ENCODE measurements at regions not wholly inside any gene's neighbourhood (a gene's known extent, or its start where the extent isn't known, plus 50 kb on each side); places are given as distances from the start of the nearest gene placed in this dataset.

- TF ChIP-seq POLR2AphosphoS5 (IDR thresholded peaks at IDR 0.05; ENCODE audit: low read depth, low read length), result no peak
- no peak for TF ChIP-seq JUND (CRISPR knock-in tag; IDR thresholded peaks at IDR 0.05)
- TF ChIP-seq MXD4 (CRISPR knock-in tag; IDR thresholded peaks at IDR 0.05), result no peak
- no peak for TF ChIP-seq PCBP1 (IDR thresholded peaks at IDR 0.05; ENCODE audit: borderline replicate concordance, low read depth, low read length)
- TF ChIP-seq ZNF18 (CRISPR knock-in tag; IDR thresholded peaks at IDR 0.05; ENCODE audit: insufficient replicate concordance), result no peak
- no peak for TF ChIP-seq ZNF44 (CRISPR knock-in tag; IDR thresholded peaks at IDR 0.05)
- TF ChIP-seq MAX (IDR thresholded peaks at IDR 0.05), result no peak
These were observed 148.4 kb upstream of the AHR start for GRCh38 chr7:17150018-17150417.

Data from HepG2 (cell line).